Sigmoid colon (tissue), 4 donors: ENCODE measurements at regions not wholly inside any gene's neighbourhood (a gene's known extent, or its start where the extent isn't known, plus 50 kb on each side); places are given as distances from the start of the nearest gene placed in this dataset.

Experiments used
- CTCF ChIP-seq, 4 experiments: fragments of 450-650 bp in 3 of 4; fragments of 200-600 bp in 1 of 4; IDR thresholded peaks; one replicate each; pipeline ENCODE4 v1.5.1; 2016 to 2019; ENCODE audit warnings: antibody characterized with exemption in 4 of 4, mild to moderate bottlenecking in 3 of 4, moderate library complexity in 2 of 4
- EP300 ChIP-seq, 4 donors: sonication (generic); formaldehyde crosslinking; IDR thresholded peaks; one replicate each; pipeline ENCODE4 v1.6.1; 2017; ENCODE audit warnings: antibody characterized with exemption in 4 of 4

DNA sequence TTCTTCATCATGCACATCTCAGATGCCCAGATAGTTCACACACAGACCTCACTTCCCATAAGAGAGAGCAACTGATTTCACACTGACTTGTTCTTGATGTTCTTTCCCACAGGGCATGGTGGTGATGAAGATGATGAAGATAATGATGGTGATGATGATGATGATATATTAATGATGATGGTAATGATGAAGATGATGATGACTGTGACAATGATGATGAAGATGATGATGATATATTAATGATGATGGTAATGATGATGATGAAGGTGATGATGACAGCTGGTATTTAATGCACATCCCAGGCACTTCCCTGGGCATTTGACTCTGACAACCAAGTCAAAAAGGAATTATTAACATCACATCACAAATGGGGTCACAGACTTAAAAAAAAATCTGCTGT, 225.2 kb downstream of the MAF start:
- TF ChIP-seq EP300 (IDR thresholded peaks at IDR 0.05) = no peak
- no peak for TF ChIP-seq CTCF (IDR thresholded peaks at IDR 0.05)
